H1 (cell line): ENCODE measurements at regions not wholly inside any gene's neighbourhood (a gene's known extent, or its start where the extent isn't known, plus 50 kb on each side); places are given as distances from the start of the nearest gene placed in this dataset.
"Not testable (repeated sequence)": the region's sequence is repeated elsewhere in the genome, so short reads cannot be mapped to it uniquely, and the experiment has no call there.

Source experiments
- CTCF ChIA-PET: fragments of 300-600 bp; sonication (Branson Sonifier 250); formaldehyde crosslinking; loops from one replicate; lab custom pipeline; 2021; ENCODE audit not compliant: partially characterized antibody; lab: Charles Lee
- POLR2A ChIA-PET: fragments of 300-600 bp; sonication (Branson Sonifier 250); formaldehyde crosslinking; loops from one replicate; lab custom pipeline; 2021; ENCODE audit warnings: inconsistent platforms; ENCODE audit not compliant: partially characterized antibody; lab: Charles Lee
- DNase-seq, 2 experiments: peaks; one replicate each; pipeline versions ENCODE4 v3.0.0 to v3.0.0-alpha.2; 2010 to 2022; ENCODE audit warnings: low spot score in 2 of 2, low read depth in 1 of 2, mixed read lengths in 1 of 2
- FAIRE-seq: peaks from 2 replicates; lab custom pipeline; 2011; peaks lifted over from hg19 to GRCh38; lab: Jason Lieb, UNC
- H2AFZ ChIP-seq: 2 replicates; pipeline ENCODE4 v1.8.1; 2012; ENCODE audit warnings: low read length, inconsistent platforms
- H2AK5ac ChIP-seq: 2 replicates; pipeline ENCODE4 v1.6.1; 2013; ENCODE audit warnings: low read depth, low read length
- H2BK120ac ChIP-seq: replicated peaks from 2 replicates; pipeline ENCODE3; 2013; ENCODE audit warnings: low read depth, low read length, inconsistent platforms
- H2BK12ac ChIP-seq: 2 replicates; pipeline ENCODE4 v1.6.1; 2013; ENCODE audit warnings: low read depth, low read length
- H2BK15ac ChIP-seq: 2 replicates; pipeline ENCODE4 v1.6.1; 2013; ENCODE audit warnings: low read length
- H2BK20ac ChIP-seq: 2 replicates; pipeline ENCODE4 v1.6.1; 2013; ENCODE audit warnings: low read length
- H2BK5ac ChIP-seq: 2 replicates; pipeline ENCODE4 v1.6.1; 2013; ENCODE audit warnings: low read depth, low read length
- H3K14ac ChIP-seq: 2 replicates; pipeline ENCODE4 v1.6.1; 2013; ENCODE audit warnings: inconsistent platforms; ENCODE audit not compliant: insufficient read length
- H3K18ac ChIP-seq: 2 replicates; pipeline ENCODE4 v1.6.1; 2013; ENCODE audit warnings: low read length; ENCODE audit errors: extremely low read depth
- H3K23ac ChIP-seq: 2 replicates; pipeline ENCODE4 v1.6.1; 2013; ENCODE audit warnings: inconsistent platforms; ENCODE audit not compliant: insufficient read length
- H3K23me2 ChIP-seq: 2 replicates; pipeline ENCODE4 v1.6.1; 2013; ENCODE audit warnings: low read depth, low read length
- H3K27ac ChIP-seq: 2 replicates; pipeline ENCODE4 v1.6.1; 2011; ENCODE audit warnings: low read depth, low read length, inconsistent platforms
- H3K27me3 ChIP-seq, 4 experiments: replicated peaks in 1 of 4; 1 replicate in 1 of 4; 2 replicates in 3 of 4; pipeline versions ENCODE4 v1.6.1 to v1.8.1; 2011 to 2013; ENCODE audit warnings: low read length in 3 of 4, mild to moderate bottlenecking in 3 of 4, inconsistent platforms in 2 of 4, mixed read lengths in 2 of 4, moderate library complexity in 1 of 4; ENCODE audit not compliant: control insufficient read depth in 3 of 4, insufficient read depth in 3 of 4; ENCODE audit errors: extremely low read depth in 1 of 4
- H3K36me3 ChIP-seq, 4 experiments: 2 replicates each; pipeline versions ENCODE4 v1.6.1 to v1.8.1; 2011 to 2013; ENCODE audit warnings: mild to moderate bottlenecking in 4 of 4, low read length in 3 of 4, moderate library complexity in 2 of 4, control low read depth in 1 of 4, inconsistent platforms in 1 of 4; ENCODE audit not compliant: insufficient read depth in 4 of 4, control insufficient read depth in 2 of 4
- H3K4ac ChIP-seq: replicated peaks from 2 replicates; pipeline ENCODE3; 2013; ENCODE audit warnings: low read length, low read depth, mixed read lengths, inconsistent platforms; ENCODE audit not compliant: insufficient read length
- H3K4me1 ChIP-seq, 4 experiments: replicated peaks in 1 of 4; 1 replicate in 1 of 4; 2 replicates in 3 of 4; pipeline versions ENCODE4 v1.6.1 to v1.8.1; 2011 to 2013; ENCODE audit warnings: low read length in 3 of 4, inconsistent platforms in 2 of 4, mixed read lengths in 1 of 4; ENCODE audit not compliant: insufficient read depth in 4 of 4, control insufficient read depth in 3 of 4
- H3K4me2 ChIP-seq, 2 experiments: 2 replicates each; pipeline versions ENCODE4 v1.6.1 to v1.8.1; 2011 to 2013; ENCODE audit warnings: low read depth in 2 of 2, low read length in 2 of 2, control low read depth in 1 of 2, inconsistent platforms in 1 of 2, mild to moderate bottlenecking in 1 of 2; ENCODE audit not compliant: insufficient read depth in 1 of 2
- H3K4me3 ChIP-seq, 4 experiments: fragments of 200-600, 300-600 bp in 1 of 4; sonication (generic), shearing (Covaris generic), sonication (Bioruptor Twin) in 1 of 4; 2 replicates each; pipeline versions ENCODE4 v1.5.1 to v1.8.1; 2011 to 2016; ENCODE audit warnings: low read length in 4 of 4, low read depth in 3 of 4, control low read depth in 2 of 4, inconsistent platforms in 2 of 4, mild to moderate bottlenecking in 2 of 4, mixed read lengths in 1 of 4, moderate library complexity in 1 of 4; ENCODE audit not compliant: insufficient read depth in 2 of 4; ENCODE audit errors: extremely low read depth in 1 of 4
- H3K56ac ChIP-seq: replicated peaks from 2 replicates; pipeline ENCODE3; 2013; ENCODE audit warnings: low read depth, mild to moderate bottlenecking, mixed read lengths, low read length, inconsistent platforms; ENCODE audit not compliant: insufficient read length
- H3K79me1 ChIP-seq: 2 replicates; pipeline ENCODE4 v1.6.1; 2013; ENCODE audit warnings: low read depth, low read length, control low read depth
- H3K79me2 ChIP-seq, 2 experiments: 2 replicates each; pipeline versions ENCODE4 v1.6.1 to v1.8.1; 2012 to 2013; ENCODE audit warnings: low read length in 2 of 2, mild to moderate bottlenecking in 2 of 2, inconsistent platforms in 1 of 2; ENCODE audit not compliant: insufficient read depth in 2 of 2, control insufficient read depth in 1 of 2
- H3K9ac ChIP-seq, 4 experiments: replicated peaks in 1 of 4; 1 replicate in 1 of 4; 2 replicates in 3 of 4; pipeline versions ENCODE4 v1.6.1 to v1.8.1; 2011 to 2013; ENCODE audit warnings: low read depth in 3 of 4, low read length in 3 of 4, control low read depth in 2 of 4, mild to moderate bottlenecking in 2 of 4, moderate library complexity in 2 of 4, inconsistent platforms in 1 of 4; ENCODE audit errors: extremely low read depth in 1 of 4
- H3K9me3 ChIP-seq, 2 experiments: 2 replicates each; pipeline versions ENCODE4 v1.6.1 to v1.8.1; 2012 to 2013; ENCODE audit warnings: mild to moderate bottlenecking in 2 of 2, moderate library complexity in 2 of 2, control low read depth in 1 of 2, inconsistent platforms in 1 of 2, low read depth in 1 of 2, low read length in 1 of 2, mixed read lengths in 1 of 2; ENCODE audit not compliant: insufficient read depth in 2 of 2
- H4K20me1 ChIP-seq, 2 experiments: replicated peaks in 1 of 2; 2 replicates each; pipeline versions ENCODE3 to v1.8.1; 2011 to 2013; ENCODE audit warnings: inconsistent platforms in 2 of 2, low read length in 2 of 2, mild to moderate bottlenecking in 1 of 2; ENCODE audit not compliant: insufficient read depth in 2 of 2, control insufficient read depth in 1 of 2
- H4K5ac ChIP-seq: 2 replicates; pipeline ENCODE4 v1.6.1; 2013; ENCODE audit warnings: low read length, low read depth, mixed read lengths, inconsistent platforms; ENCODE audit not compliant: insufficient read length
- H4K8ac ChIP-seq: 2 replicates; pipeline ENCODE4 v1.8.0; 2013; ENCODE audit warnings: mild to moderate bottlenecking, moderate library complexity, low read length, inconsistent platforms; ENCODE audit not compliant: insufficient read depth; ENCODE audit errors: extremely low read depth
- H4K91ac ChIP-seq: replicated peaks from 2 replicates; pipeline ENCODE3; 2013; ENCODE audit warnings: low read length, mixed read lengths, inconsistent platforms; ENCODE audit not compliant: insufficient read length
- WGBS, 2 experiments: shearing (Covaris generic) in 1 of 2; methylation state at CpG; one replicate each; pipeline versions ENCODE4 v1.1.6 to v1.1.7; 2013 to 2015; ENCODE audit warnings: low lambda C conversion rate in 2 of 2, mixed read lengths in 2 of 2, inconsistent platforms in 1 of 2, low coverage in 1 of 2, missing lambda C conversion rate in 1 of 2; ENCODE audit not compliant: insufficient replicate concordance in 2 of 2, insufficient coverage in 1 of 2, insufficient read length in 1 of 2; ENCODE audit errors: extremely low coverage in 1 of 2, missing lambda C conversion rate in 1 of 2; 5-methylcytosine and 5-hydroxymethylcytosine counted together

GRCh38 chr7:66477822-66478397, 150.8 kb upstream of the KCTD7 start:
- H3K9ac ChIP-seq, H4K20me1 ChIP-seq, H3K27ac ChIP-seq, H3K4me2 ChIP-seq, H3K56ac ChIP-seq, H2AK5ac ChIP-seq, H3K36me3 ChIP-seq, H3K14ac ChIP-seq, H3K27me3 ChIP-seq, H3K23me2 ChIP-seq, H3K18ac ChIP-seq, H3K4me3 ChIP-seq, H4K5ac ChIP-seq, H3K79me1 ChIP-seq, H2AFZ ChIP-seq, H2BK120ac ChIP-seq, H2BK15ac ChIP-seq, FAIRE-seq, H4K8ac ChIP-seq, H2BK5ac ChIP-seq, H2BK20ac ChIP-seq, H3K4me1 ChIP-seq, H3K79me2 ChIP-seq, DNase-seq, H3K9me3 ChIP-seq, H2BK12ac ChIP-seq, POLR2A ChIA-PET, H3K4ac ChIP-seq, H3K23ac ChIP-seq, H4K91ac ChIP-seq: not testable (repeated sequence)
- 83% methylated on average over 3 of the region's 3 CpGs; no CpG with 5 or more reads in 1 of the 2 experiments for WGBS, 2 experiments
- CTCF ChIA-PET = interaction anchor here (1.1 kb wide), 1 partner anchor 273 kb away, joined by 4 read pairs; the partner anchor contains the start of gene TPST1

GRCh38 chr7:66481229-66481628, 147.5 kb upstream of the KCTD7 start:
- H3K27me3 ChIP-seq, H2BK20ac ChIP-seq, FAIRE-seq, H3K23me2 ChIP-seq, H2BK120ac ChIP-seq, H3K4me1 ChIP-seq, H3K4ac ChIP-seq, DNase-seq, H3K36me3 ChIP-seq, H4K20me1 ChIP-seq, H3K4me2 ChIP-seq, H3K14ac ChIP-seq, H3K27ac ChIP-seq, H4K8ac ChIP-seq, H3K9ac ChIP-seq, H4K5ac ChIP-seq, H4K91ac ChIP-seq, CTCF ChIA-PET, H3K79me2 ChIP-seq, H2BK12ac ChIP-seq, H3K9me3 ChIP-seq, H3K56ac ChIP-seq, H2BK5ac ChIP-seq, H3K4me3 ChIP-seq, H2AFZ ChIP-seq, H2BK15ac ChIP-seq, POLR2A ChIA-PET, H3K18ac ChIP-seq, H3K79me1 ChIP-seq, H3K23ac ChIP-seq, H2AK5ac ChIP-seq: not testable (repeated sequence)
- 71% methylated on average over 1 of the region's 1 CpG; no CpG with 5 or more reads in 1 of the 2 experiments for WGBS, 2 experiments
